Tibial artery (tissue), 4 donors: ENCODE measurements at regions not wholly inside any gene's neighbourhood (a gene's known extent, or its start where the extent isn't known, plus 50 kb on each side); places are given as distances from the start of the nearest gene placed in this dataset.
"Not testable (repeated sequence)": the region's sequence is repeated elsewhere in the genome, so short reads cannot be mapped to it uniquely, and the experiment has no call there.

Experiments used
- DNase-seq, 2 donors: peaks; one replicate each; pipeline ENCODE4 v3.0.0-alpha.2; 2019
- H3K27ac ChIP-seq, 2 donors: fragments of 200-600 bp; sonication (generic) in 1 of 2; 1 replicate in 1 of 2; 2 replicates in 1 of 2; pipeline ENCODE4 v1.5.1; 2018 to 2019; ENCODE audit warnings: mild to moderate bottlenecking in 1 of 2
- H3K27me3 ChIP-seq, 2 donors: fragments of 200-600 bp; sonication (generic) in 1 of 2; one replicate each; pipeline versions ENCODE4 v1.5.1 to v1.6.0; 2016 to 2019
- H3K36me3 ChIP-seq, 3 donors: fragments of 200-600 bp; sonication (generic) in 2 of 3; one replicate each; pipeline ENCODE4 v1.5.1; 2016 to 2019; ENCODE audit warnings: mild to moderate bottlenecking in 2 of 3
- H3K4me1 ChIP-seq, 4 donors: fragments of 200-600 bp; sonication (generic) in 2 of 4; 1 replicate in 3 of 4; 2 replicates in 1 of 4; pipeline ENCODE4 v1.5.1; 2016 to 2019
- H3K4me3 ChIP-seq, 2 donors: fragments of 200-600 bp; sonication (generic) in 1 of 2; 1 replicate in 1 of 2; 2 replicates in 1 of 2; pipeline ENCODE4 v1.5.1; 2018 to 2019; ENCODE audit warnings: mild to moderate bottlenecking in 2 of 2
- H3K9me3 ChIP-seq, 3 donors: fragments of 200-600 bp; sonication (generic) in 1 of 3; one replicate each; pipeline ENCODE4 v1.5.1; 2016 to 2019
- intact Hi-C: fragments of 100-400 bp; cut with DNase I; formaldehyde crosslinking; loops from one replicate; pipeline ENCODE4 v1.15.0; 2023; ENCODE audit warnings: low total_unique reads
- TF ChIP-seq, protein P1 (sequence below), 2 experiments: fragments of 200-600 bp in 1 of 2; fragments of 450-650 bp in 1 of 2; IDR thresholded peaks; one replicate each; pipeline ENCODE4 v1.5.1; 2017 to 2019; ENCODE audit warnings: antibody characterized with exemption in 2 of 2, mild to moderate bottlenecking in 1 of 2, moderate library complexity in 1 of 2

DNA sequence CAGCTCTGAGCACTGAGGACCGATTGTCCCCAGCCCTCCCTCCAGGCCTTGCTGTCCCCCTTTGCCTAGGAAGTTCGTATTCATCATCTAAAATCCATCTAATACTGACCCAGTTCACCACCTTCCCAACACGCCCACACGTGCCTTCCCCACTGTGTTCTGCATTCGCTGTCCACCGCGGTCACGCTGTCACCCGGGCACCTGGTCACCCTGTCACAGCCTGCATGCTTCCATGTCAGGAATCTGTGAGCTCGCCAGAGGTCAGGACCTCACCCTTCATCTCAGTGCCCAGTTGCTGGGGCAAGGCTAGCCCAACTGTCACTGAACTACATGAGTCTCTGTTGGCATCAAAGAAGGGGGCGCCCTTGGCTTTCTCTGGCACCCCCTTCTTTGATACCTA, 82.9 kb upstream of the RUFY1 start:
- no peaks in the 10 kb centered on the region for H3K4me1 ChIP-seq
- peaks cover 0 to 11% (median 8%) of the 10 kb centered on the region in 3 donors for H3K9me3 ChIP-seq
- DNase-seq = no peak
- H3K27ac ChIP-seq = no peak overlapping the region
- intact Hi-C loops = no loop called here
- H3K27me3 ChIP-seq = no peaks in the 10 kb centered on the region
- H3K36me3 ChIP-seq = no peaks in the 10 kb centered on the region
- no peak overlapping the region for H3K4me3 ChIP-seq
- TF ChIP-seq, protein P1, sequence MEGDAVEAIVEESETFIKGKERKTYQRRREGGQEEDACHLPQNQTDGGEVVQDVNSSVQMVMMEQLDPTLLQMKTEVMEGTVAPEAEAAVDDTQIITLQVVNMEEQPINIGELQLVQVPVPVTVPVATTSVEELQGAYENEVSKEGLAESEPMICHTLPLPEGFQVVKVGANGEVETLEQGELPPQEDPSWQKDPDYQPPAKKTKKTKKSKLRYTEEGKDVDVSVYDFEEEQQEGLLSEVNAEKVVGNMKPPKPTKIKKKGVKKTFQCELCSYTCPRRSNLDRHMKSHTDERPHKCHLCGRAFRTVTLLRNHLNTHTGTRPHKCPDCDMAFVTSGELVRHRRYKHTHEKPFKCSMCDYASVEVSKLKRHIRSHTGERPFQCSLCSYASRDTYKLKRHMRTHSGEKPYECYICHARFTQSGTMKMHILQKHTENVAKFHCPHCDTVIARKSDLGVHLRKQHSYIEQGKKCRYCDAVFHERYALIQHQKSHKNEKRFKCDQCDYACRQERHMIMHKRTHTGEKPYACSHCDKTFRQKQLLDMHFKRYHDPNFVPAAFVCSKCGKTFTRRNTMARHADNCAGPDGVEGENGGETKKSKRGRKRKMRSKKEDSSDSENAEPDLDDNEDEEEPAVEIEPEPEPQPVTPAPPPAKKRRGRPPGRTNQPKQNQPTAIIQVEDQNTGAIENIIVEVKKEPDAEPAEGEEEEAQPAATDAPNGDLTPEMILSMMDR (IDR thresholded peaks at IDR 0.05) = no peak

DNA sequence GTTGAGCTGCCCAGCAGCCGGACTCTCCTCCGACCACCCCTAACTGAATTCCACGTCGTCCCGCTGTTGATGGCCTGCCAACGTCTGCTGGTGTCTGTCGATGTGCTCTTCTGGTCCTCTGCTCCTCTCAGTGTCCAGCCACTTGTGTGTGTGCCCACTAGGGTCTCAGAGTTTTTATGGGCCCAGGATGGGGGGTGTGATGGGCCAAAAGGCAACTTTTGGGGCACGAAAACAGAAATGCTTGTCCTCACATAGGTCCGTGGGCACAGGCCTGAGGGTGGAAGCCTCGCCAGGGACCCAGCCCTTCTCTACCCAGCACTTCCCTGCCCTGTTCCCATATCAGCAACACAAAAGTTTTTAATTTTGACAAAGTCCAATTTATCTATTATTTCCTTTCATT, 85.7 kb upstream of the RUFY1 start:
- H3K4me1 ChIP-seq = no peaks in the 10 kb centered on the region
- H3K27me3 ChIP-seq = no peaks in the 10 kb centered on the region
- no peak overlapping the region for H3K27ac ChIP-seq
- H3K4me3 ChIP-seq = no peak overlapping the region
- TF ChIP-seq, protein P1 (IDR thresholded peaks at IDR 0.05) = no peak
- intact Hi-C loops = no loop called here
- H3K9me3 ChIP-seq = peaks cover 0 to 11% (median 8%) of the 10 kb centered on the region in 3 donors
- H3K36me3 ChIP-seq = no peaks in the 10 kb centered on the region
- DNase-seq = no peak

DNA sequence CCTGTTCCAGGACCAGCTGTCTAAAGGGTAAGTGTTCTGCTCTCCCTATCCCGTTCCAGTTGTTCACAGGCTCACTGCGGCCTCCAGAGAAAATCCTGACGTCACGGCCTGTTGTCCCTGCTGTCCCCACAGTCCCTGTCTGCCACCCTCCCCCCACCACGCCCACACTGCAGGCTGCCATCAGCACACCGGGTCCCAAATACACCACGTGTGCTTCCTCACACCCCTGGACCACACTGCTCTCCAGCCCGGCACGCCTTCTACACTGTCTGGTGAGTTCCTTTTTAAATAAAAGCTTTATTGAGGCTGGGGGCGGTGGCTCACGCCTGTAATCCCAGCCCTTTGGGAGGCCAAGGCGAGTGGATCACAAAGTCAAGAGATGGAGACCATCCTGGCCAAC, 88.3 kb upstream of the RUFY1 start:
- DNase-seq = no peak
- Histone ChIP-seq H3K27me3 (peaks cover 0 to 2% of the 10 kb centered on the region in 2 donors), H3K4me3 (no peak overlapping the region), H3K4me1 (no peaks in the 10 kb centered on the region), H3K9me3 (peaks cover 0 to 11% (median 8%) of the 10 kb centered on the region in 3 donors), H3K36me3 (no peaks in the 10 kb centered on the region), H3K27ac (no peak overlapping the region)
- intact Hi-C loops = no loop called here
- TF ChIP-seq, protein P1 (IDR thresholded peaks at IDR 0.05) = no peak

DNA sequence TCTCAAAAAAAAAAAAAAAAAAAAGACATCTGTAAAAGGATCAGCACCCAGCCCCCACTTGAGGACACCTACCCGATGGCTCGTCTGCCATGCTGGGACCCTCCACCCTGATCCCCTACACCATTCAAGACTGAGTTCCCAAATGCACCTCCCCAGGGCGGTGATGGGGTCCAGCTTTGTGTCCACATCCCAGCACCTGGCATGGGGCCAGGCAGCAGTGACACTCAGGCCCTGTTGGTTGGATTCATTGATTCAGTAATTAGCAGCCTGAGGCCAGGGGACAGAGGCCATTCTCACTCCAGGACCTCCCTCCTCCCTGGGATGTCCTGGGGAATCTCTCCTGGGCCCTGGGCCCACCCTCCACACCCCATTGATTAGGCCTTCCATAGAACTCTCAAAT, 88.8 kb upstream of the RUFY1 start:
- TF ChIP-seq, protein P1 (IDR thresholded peaks at IDR 0.05) = no peak
- peaks cover 0 to 11% (median 8%) of the 10 kb centered on the region in 3 donors for H3K9me3 ChIP-seq
- H3K4me1 ChIP-seq = no peaks in the 10 kb centered on the region
- H3K27ac ChIP-seq = no peak overlapping the region
- H3K4me3 ChIP-seq = no peak overlapping the region
- H3K36me3 ChIP-seq = no peaks in the 10 kb centered on the region
- DNase-seq = no peak
- peaks cover 0 to 2% of the 10 kb centered on the region in 2 donors for H3K27me3 ChIP-seq
- intact Hi-C loops = no loop called here

DNA sequence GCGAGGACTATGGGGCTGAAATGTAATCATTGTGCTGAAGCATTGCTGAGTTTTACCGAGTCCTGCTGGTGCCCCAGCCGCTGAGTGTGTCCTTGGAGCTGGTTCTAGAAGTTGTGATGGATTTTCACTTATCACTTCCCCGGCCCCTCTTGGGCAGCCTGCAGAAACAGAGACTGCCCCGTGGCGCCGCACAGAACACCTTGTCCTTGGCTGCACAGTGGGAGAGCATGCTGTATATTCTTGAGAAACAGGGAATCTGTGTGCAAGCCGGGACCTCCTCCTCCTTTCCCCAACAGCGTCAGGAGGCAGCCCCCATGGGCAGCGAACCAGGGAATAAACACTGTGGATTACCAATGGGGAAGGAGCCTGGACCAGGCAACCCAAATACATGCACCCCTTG, 90.6 kb upstream of the RUFY1 start:
- no peak for DNase-seq
- Histone ChIP-seq H3K4me3 (no peak overlapping the region), H3K9me3 (peaks cover 0 to 5% (median 0%) of the 10 kb centered on the region in 3 donors), H3K4me1 (no peaks in the 10 kb centered on the region), H3K27me3 (peaks cover 0 to 8% of the 10 kb centered on the region in 2 donors), H3K27ac (no peak overlapping the region), H3K36me3 (no peaks in the 10 kb centered on the region)
- intact Hi-C loops = no loop called here
- TF ChIP-seq, protein P1 (IDR thresholded peaks at IDR 0.05) = no peak

DNA sequence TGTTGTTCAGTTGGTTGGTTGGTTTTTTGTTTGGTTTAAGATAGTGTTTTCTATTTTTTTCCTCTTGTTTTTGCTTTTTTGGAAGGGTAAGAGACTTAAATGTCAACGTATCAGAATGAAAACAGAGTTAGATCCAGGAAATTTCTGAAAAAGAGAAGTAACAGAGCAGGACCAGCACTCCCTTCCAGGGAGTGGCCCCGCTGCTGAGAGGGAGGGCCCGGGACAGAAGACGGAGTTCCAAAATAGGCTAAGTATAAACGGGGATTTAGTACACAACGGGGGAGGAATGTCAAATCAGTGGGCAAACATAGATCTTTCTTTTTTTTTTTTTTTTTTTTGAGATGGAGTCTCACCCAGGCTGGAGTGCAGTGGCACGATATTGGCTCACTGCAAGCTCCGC, 92.7 kb upstream of the RUFY1 start:
- Histone ChIP-seq H3K36me3 (no peaks in the 10 kb centered on the region), H3K27me3 (peaks cover 0 to 8% of the 10 kb centered on the region in 2 donors), H3K9me3 (no peaks in the 10 kb centered on the region), H3K27ac (no peak overlapping the region), H3K4me3 (no peak overlapping the region), H3K4me1 (no peaks in the 10 kb centered on the region)
- intact Hi-C loops = no loop called here
- no peak for DNase-seq
- TF ChIP-seq, protein P1 (IDR thresholded peaks at IDR 0.05) = no peak

DNA sequence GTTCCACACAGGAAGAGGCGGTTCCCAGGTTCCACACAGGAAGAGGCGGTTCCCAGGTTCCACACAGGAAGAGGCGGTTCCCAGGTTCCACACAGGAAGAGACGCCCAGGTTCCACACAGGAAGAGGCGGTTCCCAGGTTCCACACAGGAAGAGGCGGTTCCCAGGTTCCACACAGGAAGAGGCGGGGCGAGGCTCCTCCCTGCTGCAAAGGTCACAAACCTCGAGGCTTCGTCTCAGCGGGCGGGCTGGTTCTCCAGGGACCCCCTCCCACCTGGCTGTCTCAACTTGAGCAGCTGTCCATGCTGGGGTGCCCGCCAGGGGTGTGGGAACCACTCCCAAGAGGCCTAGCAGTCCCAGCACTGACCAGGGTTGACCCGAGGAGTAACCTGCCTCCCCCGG, 94.3 kb upstream of the RUFY1 start:
- H3K27ac ChIP-seq, H3K27me3 ChIP-seq, H3K36me3 ChIP-seq, DNase-seq, H3K9me3 ChIP-seq, H3K4me3 ChIP-seq, intact Hi-C loops, H3K4me1 ChIP-seq: not testable (repeated sequence)
